ENCODE measurements at regions not wholly inside any gene's neighbourhood (a gene's known extent, or its start where the extent isn't known, plus 50 kb on each side); places are given as distances from the start of the nearest gene placed in this dataset.
"Not testable (repeated sequence)": the region's sequence is repeated elsewhere in the genome, so short reads cannot be mapped to it uniquely, and the experiment has no call there.

- ATAC-seq (ENCODE audit: insufficient read depth, low read depth), result no peak
- H4K20me1 ChIP-seq (ENCODE audit: insufficient read depth, low read length), result no peaks in the 10 kb centered on the region
- no peak for DNase-seq
- H3K36me3 ChIP-seq (ENCODE audit: insufficient read depth, low read length), result no peaks in the 10 kb centered on the region
- no peak overlapping the region for H3K4me3 ChIP-seq (ENCODE audit: low read depth in 1 of 2, low read length in 2 of 2)
- no peaks in the 10 kb centered on the region for H3K9me3 ChIP-seq (ENCODE audit: insufficient read depth, low read length, severe bottlenecking)
- H3K4me1 ChIP-seq (ENCODE audit: insufficient read depth, low read length), result no peaks in the 10 kb centered on the region
- TF ChIP-seq CTCF (IDR thresholded peaks at IDR 0.05; ENCODE audit: borderline replicate concordance, extremely low read depth, low read length, poor library complexity, severe bottlenecking) (no peak), EZH2 (IDR thresholded peaks at IDR 0.05; ENCODE audit: borderline replicate concordance, low read depth, low read length, severe bottlenecking) (no peak)
- no peaks in the 10 kb centered on the region for H3K27me3 ChIP-seq (ENCODE audit: insufficient read depth, low read length, poor library complexity)
- H3K9ac ChIP-seq (ENCODE audit: low read depth, low read length), result no peak overlapping the region
- no peak overlapping the region for H3K4me2 ChIP-seq (ENCODE audit: insufficient read depth, low read length)
- no peak overlapping the region for H3K27ac ChIP-seq (ENCODE audit: low read length)
- no peak overlapping the region for H2AFZ ChIP-seq (ENCODE audit: low read depth, low read length)
- H3K79me2 ChIP-seq (ENCODE audit: insufficient read depth, low read length), result no peaks in the 10 kb centered on the region
Observed at GRCh38 chr14:46519121-46519520, 132.5 kb downstream of the RPL10L start.

GRCh38 chr14:46508752-46509151 lies 142.8 kb downstream of the RPL10L start:
- not testable (repeated sequence) for H2AFZ ChIP-seq (ENCODE audit: low read depth, low read length); H3K4me2 ChIP-seq (ENCODE audit: insufficient read depth, low read length); H3K27me3 ChIP-seq (ENCODE audit: insufficient read depth, low read length, poor library complexity); H3K4me1 ChIP-seq (ENCODE audit: insufficient read depth, low read length); H3K9me3 ChIP-seq (ENCODE audit: insufficient read depth, low read length, severe bottlenecking); DNase-seq; H3K4me3 ChIP-seq (ENCODE audit: low read depth in 1 of 2, low read length in 2 of 2); ATAC-seq (ENCODE audit: insufficient read depth, low read depth); H3K9ac ChIP-seq (ENCODE audit: low read depth, low read length); H4K20me1 ChIP-seq (ENCODE audit: insufficient read depth, low read length); H3K36me3 ChIP-seq (ENCODE audit: insufficient read depth, low read length); H3K79me2 ChIP-seq (ENCODE audit: insufficient read depth, low read length); H3K27ac ChIP-seq (ENCODE audit: low read length)

- Histone ChIP-seq H4K20me1 (ENCODE audit: insufficient read depth, low read length) (no peaks in the 10 kb centered on the region), H3K4me2 (ENCODE audit: insufficient read depth, low read length) (no peak overlapping the region), H3K79me2 (ENCODE audit: insufficient read depth, low read length) (no peaks in the 10 kb centered on the region), H3K9ac (ENCODE audit: low read depth, low read length) (no peak overlapping the region), H2AFZ (ENCODE audit: low read depth, low read length) (no peak overlapping the region), H3K9me3 (ENCODE audit: insufficient read depth, low read length, severe bottlenecking) (no peaks in the 10 kb centered on the region), H3K27ac (ENCODE audit: low read length) (no peak overlapping the region), H3K4me3 (ENCODE audit: low read depth in 1 of 2, low read length in 2 of 2) (no peak overlapping the region), H3K27me3 (ENCODE audit: insufficient read depth, low read length, poor library complexity) (no peaks in the 10 kb centered on the region), H3K4me1 (ENCODE audit: insufficient read depth, low read length) (no peaks in the 10 kb centered on the region), H3K36me3 (ENCODE audit: insufficient read depth, low read length) (no peaks in the 10 kb centered on the region)
- ATAC-seq (ENCODE audit: insufficient read depth, low read depth), result no peak
- TF ChIP-seq EZH2 (IDR thresholded peaks at IDR 0.05; ENCODE audit: borderline replicate concordance, low read depth, low read length, severe bottlenecking) (no peak), CTCF (IDR thresholded peaks at IDR 0.05; ENCODE audit: borderline replicate concordance, extremely low read depth, low read length, poor library complexity, severe bottlenecking) (no peak)
- no peak for DNase-seq
Observed at GRCh38 chr14:46499521-46499920, 152.1 kb downstream of the RPL10L start.

- H3K9me3 ChIP-seq (ENCODE audit: insufficient read depth, low read length, severe bottlenecking), result no peaks in the 10 kb centered on the region
- no peak overlapping the region for H2AFZ ChIP-seq (ENCODE audit: low read depth, low read length)
- no peak overlapping the region for H3K9ac ChIP-seq (ENCODE audit: low read depth, low read length)
- ATAC-seq (ENCODE audit: insufficient read depth, low read depth), result no peak
- no peaks in the 10 kb centered on the region for H3K79me2 ChIP-seq (ENCODE audit: insufficient read depth, low read length)
- H3K27ac ChIP-seq (ENCODE audit: low read length), result no peak overlapping the region
- H3K4me3 ChIP-seq (ENCODE audit: low read depth in 1 of 2, low read length in 2 of 2), result no peak overlapping the region
- no peak for DNase-seq
- TF ChIP-seq CTCF (IDR thresholded peaks at IDR 0.05; ENCODE audit: borderline replicate concordance, extremely low read depth, low read length, poor library complexity, severe bottlenecking), result no peak
- TF ChIP-seq EZH2 (IDR thresholded peaks at IDR 0.05; ENCODE audit: borderline replicate concordance, low read depth, low read length, severe bottlenecking), result no peak
- no peaks in the 10 kb centered on the region for H3K36me3 ChIP-seq (ENCODE audit: insufficient read depth, low read length)
- no peaks in the 10 kb centered on the region for H3K4me1 ChIP-seq (ENCODE audit: insufficient read depth, low read length)
- H3K4me2 ChIP-seq (ENCODE audit: insufficient read depth, low read length), result no peak overlapping the region
- no peaks in the 10 kb centered on the region for H4K20me1 ChIP-seq (ENCODE audit: insufficient read depth, low read length)
- no peaks in the 10 kb centered on the region for H3K27me3 ChIP-seq (ENCODE audit: insufficient read depth, low read length, poor library complexity)
Observed at GRCh38 chr14:46496409-46496808, 155.2 kb downstream of the RPL10L start.
